ENCODE measurements at regions not wholly inside any gene's neighbourhood (a gene's known extent, or its start where the extent isn't known, plus 50 kb on each side); places are given as distances from the start of the nearest gene placed in this dataset.

- H3K4me1 ChIP-seq (ENCODE audit: insufficient read depth, low read length): no peaks in the 10 kb centered on the region
- intact Hi-C loops (cut with DNase I, micrococcal nuclease): no loop called here
- ATAC-seq (ENCODE audit: poor library complexity): no peak
- CTCF ChIA-PET: no interaction called here
- H3K9me3 Mint-ChIP-seq: no peaks in the 10 kb centered on the region
- no peak for TF ChIP-seq CTCF (IDR thresholded peaks at IDR 0.05)
- POLR2A ChIA-PET: no interaction called here
- no peaks in the 10 kb centered on the region for H3K36me3 ChIP-seq (ENCODE audit: insufficient read depth, low read length)
- no peaks in the 10 kb centered on the region for H3K36me3 Mint-ChIP-seq (ENCODE audit: low read depth)
- no peak overlapping the region for H3K27ac Mint-ChIP-seq
- H3K27ac ChIP-seq (ENCODE audit: low read depth in 1 of 2, low read length in 2 of 2): no peak overlapping the region
- H3K4me1 Mint-ChIP-seq (ENCODE audit: low read depth): no peaks in the 10 kb centered on the region
- peaks cover 2 to 13% of the 10 kb centered on the region in 2 experiments for H3K27me3 ChIP-seq (ENCODE audit: control insufficient read depth in 1 of 2, insufficient read depth in 2 of 2, low read length in 2 of 2)
- no peak overlapping the region for H3K4me3 Mint-ChIP-seq
- H3K9me3 ChIP-seq (ENCODE audit: control insufficient read depth in 1 of 2, insufficient read depth in 1 of 2, low read length in 2 of 2): peaks cover 0 to 3% of the 10 kb centered on the region in 2 experiments
- H3K27me3 Mint-ChIP-seq: peaks cover 24% of the 10 kb centered on the region
- DNase-seq: no peak
- no peak overlapping the region for H3K4me3 ChIP-seq (ENCODE audit: low read length)
Measured at GRCh38 chr11:119882316-119882715, 153.3 kb upstream of the NECTIN1 start.

DNA sequence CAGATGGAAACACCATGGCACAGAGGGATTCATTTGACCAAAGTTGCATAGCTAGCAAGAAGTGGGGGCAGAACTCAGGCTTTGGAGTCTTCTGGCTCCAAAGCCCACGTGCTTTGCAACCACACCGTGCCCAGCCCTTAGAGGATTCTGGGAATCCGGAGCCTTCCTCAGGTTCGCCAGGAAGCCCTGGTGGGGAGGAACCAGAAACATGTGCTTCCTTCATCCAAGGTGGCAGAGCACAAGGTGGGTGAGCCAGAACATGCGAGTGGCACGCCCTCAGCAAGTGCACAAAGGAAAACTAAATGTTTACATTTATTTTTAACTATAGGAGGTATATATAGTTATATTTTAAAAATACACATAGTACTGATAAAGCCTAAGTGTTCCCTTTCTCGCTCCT, 151.9 kb upstream of the NECTIN1 start:
- ATAC-seq (ENCODE audit: poor library complexity): no peak
- H3K36me3 ChIP-seq (ENCODE audit: insufficient read depth, low read length): no peaks in the 10 kb centered on the region
- peaks cover 0 to 7% of the 10 kb centered on the region in 2 experiments for H3K27me3 ChIP-seq (ENCODE audit: control insufficient read depth in 1 of 2, insufficient read depth in 2 of 2, low read length in 2 of 2)
- no peak overlapping the region for H3K4me3 Mint-ChIP-seq
- no peak overlapping the region for H3K27ac Mint-ChIP-seq
- H3K9me3 Mint-ChIP-seq: no peaks in the 10 kb centered on the region
- ChIA-PET CTCF (no interaction called here), POLR2A (no interaction called here)
- H3K4me1 ChIP-seq (ENCODE audit: insufficient read depth, low read length): no peaks in the 10 kb centered on the region
- H3K36me3 Mint-ChIP-seq (ENCODE audit: low read depth): no peaks in the 10 kb centered on the region
- H3K4me3 ChIP-seq (ENCODE audit: low read length): no peak overlapping the region
- intact Hi-C loops (cut with DNase I, micrococcal nuclease): no loop called here
- H3K4me1 Mint-ChIP-seq (ENCODE audit: low read depth): no peaks in the 10 kb centered on the region
- H3K27ac ChIP-seq (ENCODE audit: low read depth in 1 of 2, low read length in 2 of 2): no peak overlapping the region
- no peak for TF ChIP-seq CTCF (IDR thresholded peaks at IDR 0.05)
- H3K27me3 Mint-ChIP-seq: peaks cover 18% of the 10 kb centered on the region
- no peaks in the 10 kb centered on the region for H3K9me3 ChIP-seq (ENCODE audit: control insufficient read depth in 1 of 2, insufficient read depth in 1 of 2, low read length in 2 of 2)
- DNase-seq: no peak

DNA sequence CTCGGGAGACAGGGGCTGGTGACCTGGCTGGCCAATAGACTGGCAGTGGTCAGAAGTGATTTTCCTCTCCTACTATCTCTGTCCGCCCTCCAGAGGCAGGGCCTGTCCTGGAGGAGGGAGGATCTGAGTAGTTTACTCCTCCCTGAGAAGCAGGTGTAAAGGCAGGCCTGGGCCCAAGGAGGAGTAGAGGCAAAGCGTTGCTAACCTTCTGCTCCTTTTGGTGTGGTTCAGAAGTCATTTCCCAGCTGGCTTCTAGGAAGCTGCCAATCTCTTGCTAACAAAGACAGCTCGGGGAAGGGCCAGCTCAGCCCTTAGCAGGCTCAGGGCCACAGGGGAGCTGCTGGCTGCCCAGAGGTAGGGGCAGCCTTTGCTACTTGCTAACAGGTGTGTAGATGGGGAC, 151.1 kb upstream of the NECTIN1 start:
- CTCF ChIA-PET: no interaction called here
- POLR2A ChIA-PET: no interaction called here
- H3K36me3 Mint-ChIP-seq (ENCODE audit: low read depth): no peaks in the 10 kb centered on the region
- no peak overlapping the region for H3K4me3 Mint-ChIP-seq
- ATAC-seq (ENCODE audit: poor library complexity) (no peak), DNase-seq (no peak)
- no peak overlapping the region for H3K4me3 ChIP-seq (ENCODE audit: low read length)
- intact Hi-C loops (cut with DNase I, micrococcal nuclease): no loop called here
- no peak overlapping the region for H3K27ac Mint-ChIP-seq
- peaks cover 15% of the 10 kb centered on the region for H3K27me3 Mint-ChIP-seq
- no peaks in the 10 kb centered on the region for H3K4me1 ChIP-seq (ENCODE audit: insufficient read depth, low read length)
- no peaks in the 10 kb centered on the region for H3K9me3 Mint-ChIP-seq
- no peaks in the 10 kb centered on the region for H3K9me3 ChIP-seq (ENCODE audit: control insufficient read depth in 1 of 2, insufficient read depth in 1 of 2, low read length in 2 of 2)
- H3K4me1 Mint-ChIP-seq (ENCODE audit: low read depth): no peaks in the 10 kb centered on the region
- no peak overlapping the region for H3K27ac ChIP-seq (ENCODE audit: low read depth in 1 of 2, low read length in 2 of 2)
- peaks cover 5 to 7% of the 10 kb centered on the region in 2 experiments for H3K27me3 ChIP-seq (ENCODE audit: control insufficient read depth in 1 of 2, insufficient read depth in 2 of 2, low read length in 2 of 2)
- no peak for TF ChIP-seq CTCF (IDR thresholded peaks at IDR 0.05)
- H3K36me3 ChIP-seq (ENCODE audit: insufficient read depth, low read length): no peaks in the 10 kb centered on the region
